Retinal pigment epithelial cell (primary cell): ENCODE measurements at regions not wholly inside any gene's neighbourhood (a gene's known extent, or its start where the extent isn't known, plus 50 kb on each side); places are given as distances from the start of the nearest gene placed in this dataset.
"Not testable (repeated sequence)": the region's sequence is repeated elsewhere in the genome, so short reads cannot be mapped to it uniquely, and the experiment has no call there.

ENCODE experiments used
- DNase-seq: peaks from one replicate; pipeline ENCODE4 v3.0.0-alpha.2; 2010; ENCODE audit warnings: low read depth
- H3K4me3 ChIP-seq: 2 replicates; pipeline ENCODE4 v1.5.1; 2011; ENCODE audit warnings: mild to moderate bottlenecking, low read length, control low read depth, moderate library complexity
- CTCF ChIP-seq: conservative IDR thresholded peaks from 2 replicates; pipeline ENCODE4 v1.5.1; 2011; ENCODE audit warnings: low read depth, low read length, control low read depth, inconsistent platforms

GRCh38 chr15:53891862-53892261, 86.4 kb upstream of the UNC13C start:
- H3K4me3 ChIP-seq, DNase-seq: not testable (repeated sequence)
- peak; percentile 1 for TF ChIP-seq CTCF

GRCh38 chr15:53884441-53884840, 93.8 kb upstream of the UNC13C start:
- no peak for TF ChIP-seq CTCF
- no peak for DNase-seq
- H3K4me3 ChIP-seq, result no peak overlapping the region

GRCh38 chr15:53882311-53882710, 95.9 kb upstream of the UNC13C start:
- no peak overlapping the region for H3K4me3 ChIP-seq
- no peak for DNase-seq
- no peak for TF ChIP-seq CTCF

GRCh38 chr15:53880357-53880756, 97.9 kb upstream of the UNC13C start:
- TF ChIP-seq CTCF, result no peak
- no peak overlapping the region for H3K4me3 ChIP-seq
- no peak for DNase-seq

GRCh38 chr15:53875711-53876110, 102.5 kb upstream of the UNC13C start:
- TF ChIP-seq CTCF, result no peak
- no peak for DNase-seq
- no peak overlapping the region for H3K4me3 ChIP-seq

GRCh38 chr15:53875139-53875538, 103.1 kb upstream of the UNC13C start:
- TF ChIP-seq CTCF, result no peak
- no peak overlapping the region for H3K4me3 ChIP-seq
- DNase-seq, result no peak

- DNase-seq, result no peak
- TF ChIP-seq CTCF, result no peak
- H3K4me3 ChIP-seq, result no peak overlapping the region
Measured at GRCh38 chr15:53872410-53872809, 105.8 kb upstream of the UNC13C start.
